Astrocyte (in vitro differentiated cells and primary cell): ENCODE measurements at regions not wholly inside any gene's neighbourhood (a gene's known extent, or its start where the extent isn't known, plus 50 kb on each side); places are given as distances from the start of the nearest gene placed in this dataset.
"Not testable (repeated sequence)": the region's sequence is repeated elsewhere in the genome, so short reads cannot be mapped to it uniquely, and the experiment has no call there.

Source experiments
- DNase-seq: peaks from one replicate; pipeline ENCODE4 v3.0.0-alpha.2; 2010; ENCODE audit warnings: low read depth
- FAIRE-seq: peaks from 2 replicates; lab custom pipeline; 2011; peaks lifted over from hg19 to GRCh38; lab: Jason Lieb, UNC
- H2AFZ ChIP-seq: 2 replicates; pipeline ENCODE4 v1.6.0; 2012; ENCODE audit warnings: low read depth, low read length, inconsistent platforms
- H3K27ac ChIP-seq: 2 replicates; pipeline ENCODE4 v1.5.1; 2011; ENCODE audit warnings: low read depth, low read length, inconsistent platforms
- H3K27me3 ChIP-seq: 2 replicates; pipeline ENCODE4 v1.6.0; 2011; ENCODE audit warnings: low read length, inconsistent platforms; ENCODE audit not compliant: insufficient read depth
- H3K36me3 ChIP-seq: 2 replicates; pipeline ENCODE4 v1.5.1; 2011; ENCODE audit warnings: low read length, inconsistent platforms; ENCODE audit not compliant: insufficient read depth
- H3K4me1 ChIP-seq: 2 replicates; pipeline ENCODE4 v1.5.1; 2011; ENCODE audit warnings: low read length, inconsistent platforms; ENCODE audit not compliant: insufficient read depth
- H3K4me2 ChIP-seq: 2 replicates; pipeline ENCODE4 v1.6.0; 2012; ENCODE audit warnings: low read length, inconsistent platforms
- H3K4me3 ChIP-seq: 2 replicates; pipeline ENCODE4 v1.5.1; 2011; ENCODE audit warnings: low read depth, mild to moderate bottlenecking, low read length, inconsistent platforms; ENCODE audit not compliant: insufficient read depth
- H3K79me2 ChIP-seq: 2 replicates; pipeline ENCODE4 v1.6.0; 2012; ENCODE audit warnings: mild to moderate bottlenecking, low read length, inconsistent platforms; ENCODE audit not compliant: insufficient read depth
- H3K9ac ChIP-seq: 2 replicates; pipeline ENCODE4 v1.6.0; 2012; ENCODE audit warnings: mild to moderate bottlenecking, low read length, inconsistent platforms
- H3K9me3 ChIP-seq: 2 replicates; pipeline ENCODE4 v1.5.1; 2012; ENCODE audit warnings: low read depth, mild to moderate bottlenecking, low read length, inconsistent platforms; ENCODE audit not compliant: insufficient read depth
- H4K20me1 ChIP-seq: 2 replicates; pipeline ENCODE4 v1.6.0; 2012; ENCODE audit warnings: low read length, inconsistent platforms; ENCODE audit not compliant: insufficient read depth
- H3K27ac Mint-ChIP-seq: one replicate; pipeline ENCODE4 v1.8.0; 2021; ENCODE audit warnings: mild to moderate bottlenecking, mixed read lengths; ENCODE audit not compliant: unreplicated experiment
- H3K27me3 Mint-ChIP-seq: one replicate; pipeline ENCODE4 v1.8.0; 2021; ENCODE audit warnings: low read depth, mixed read lengths; ENCODE audit not compliant: unreplicated experiment
- H3K36me3 Mint-ChIP-seq: one replicate; pipeline ENCODE4 v1.8.0; 2021; ENCODE audit warnings: low read depth, mixed read lengths; ENCODE audit not compliant: unreplicated experiment
- H3K4me1 Mint-ChIP-seq: one replicate; pipeline ENCODE4 v1.8.0; 2021; ENCODE audit warnings: low read depth, mixed read lengths; ENCODE audit not compliant: unreplicated experiment
- H3K4me3 Mint-ChIP-seq: one replicate; pipeline ENCODE4 v1.8.0; 2021; ENCODE audit warnings: mild to moderate bottlenecking, moderate library complexity, mixed read lengths; ENCODE audit not compliant: unreplicated experiment
- H3K9me3 Mint-ChIP-seq: one replicate; pipeline ENCODE4 v1.8.0; 2021; ENCODE audit warnings: mild to moderate bottlenecking, mixed read lengths; ENCODE audit not compliant: unreplicated experiment
- EZH2 ChIP-seq: IDR thresholded peaks from 2 replicates; pipeline ENCODE4 v1.6.1; 2012; ENCODE audit warnings: mild to moderate bottlenecking, low read length, inconsistent platforms; ENCODE audit not compliant: insufficient read depth
- TF ChIP-seq, protein P1 (sequence below): IDR thresholded peaks from 2 replicates; pipeline ENCODE4 v1.5.1; 2011; ENCODE audit warnings: low read depth, mild to moderate bottlenecking, inconsistent platforms, low read length, moderate library complexity; ENCODE audit not compliant: insufficient read depth

DNA sequence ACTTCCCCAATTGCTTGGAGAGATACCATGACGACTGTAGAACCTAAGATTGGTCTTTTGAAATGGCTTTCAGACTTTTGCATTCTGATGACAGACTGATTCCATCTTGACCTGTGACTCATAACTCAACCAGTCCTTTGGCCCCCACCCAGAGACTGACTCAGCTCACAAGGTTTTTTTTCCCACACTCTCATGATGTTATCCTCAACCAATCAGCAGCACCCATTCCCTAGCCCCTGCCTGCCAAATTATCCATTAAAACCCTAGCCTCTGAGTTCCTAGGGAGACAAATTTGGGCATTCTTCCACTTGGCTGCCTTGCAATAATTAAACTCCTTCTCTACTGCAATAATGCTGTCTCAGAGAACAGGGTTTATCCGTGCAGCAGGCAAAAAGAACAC, 1263.3 kb upstream of the CDH9 start:
- Histone ChIP-seq H2AFZ (no peak overlapping the region), H3K9ac (no peak overlapping the region), H3K36me3 (no peaks in the 10 kb centered on the region), H3K27ac (peak overlapping the region; percentile 41), H3K4me1 (no peaks in the 10 kb centered on the region), H3K9me3 (no peaks in the 10 kb centered on the region), H3K79me2 (no peaks in the 10 kb centered on the region), H4K20me1 (no peaks in the 10 kb centered on the region), H3K4me2 (no peak overlapping the region), H3K27me3 (no peaks in the 10 kb centered on the region), H3K4me3 (no peak overlapping the region)
- DNase-seq: peak; percentile 66
- no peaks in the 10 kb centered on the region for H3K27me3 Mint-ChIP-seq
- FAIRE-seq: peak; percentile 65
- H3K4me1 Mint-ChIP-seq: peaks cover 20% of the 10 kb centered on the region
- no peaks in the 10 kb centered on the region for H3K36me3 Mint-ChIP-seq
- H3K4me3 Mint-ChIP-seq: no peak overlapping the region
- no peak for TF ChIP-seq EZH2
- TF ChIP-seq, protein P1, sequence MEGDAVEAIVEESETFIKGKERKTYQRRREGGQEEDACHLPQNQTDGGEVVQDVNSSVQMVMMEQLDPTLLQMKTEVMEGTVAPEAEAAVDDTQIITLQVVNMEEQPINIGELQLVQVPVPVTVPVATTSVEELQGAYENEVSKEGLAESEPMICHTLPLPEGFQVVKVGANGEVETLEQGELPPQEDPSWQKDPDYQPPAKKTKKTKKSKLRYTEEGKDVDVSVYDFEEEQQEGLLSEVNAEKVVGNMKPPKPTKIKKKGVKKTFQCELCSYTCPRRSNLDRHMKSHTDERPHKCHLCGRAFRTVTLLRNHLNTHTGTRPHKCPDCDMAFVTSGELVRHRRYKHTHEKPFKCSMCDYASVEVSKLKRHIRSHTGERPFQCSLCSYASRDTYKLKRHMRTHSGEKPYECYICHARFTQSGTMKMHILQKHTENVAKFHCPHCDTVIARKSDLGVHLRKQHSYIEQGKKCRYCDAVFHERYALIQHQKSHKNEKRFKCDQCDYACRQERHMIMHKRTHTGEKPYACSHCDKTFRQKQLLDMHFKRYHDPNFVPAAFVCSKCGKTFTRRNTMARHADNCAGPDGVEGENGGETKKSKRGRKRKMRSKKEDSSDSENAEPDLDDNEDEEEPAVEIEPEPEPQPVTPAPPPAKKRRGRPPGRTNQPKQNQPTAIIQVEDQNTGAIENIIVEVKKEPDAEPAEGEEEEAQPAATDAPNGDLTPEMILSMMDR: no peak
- H3K27ac Mint-ChIP-seq: peak overlapping the region; percentile 96
- H3K9me3 Mint-ChIP-seq: no peaks in the 10 kb centered on the region

DNA sequence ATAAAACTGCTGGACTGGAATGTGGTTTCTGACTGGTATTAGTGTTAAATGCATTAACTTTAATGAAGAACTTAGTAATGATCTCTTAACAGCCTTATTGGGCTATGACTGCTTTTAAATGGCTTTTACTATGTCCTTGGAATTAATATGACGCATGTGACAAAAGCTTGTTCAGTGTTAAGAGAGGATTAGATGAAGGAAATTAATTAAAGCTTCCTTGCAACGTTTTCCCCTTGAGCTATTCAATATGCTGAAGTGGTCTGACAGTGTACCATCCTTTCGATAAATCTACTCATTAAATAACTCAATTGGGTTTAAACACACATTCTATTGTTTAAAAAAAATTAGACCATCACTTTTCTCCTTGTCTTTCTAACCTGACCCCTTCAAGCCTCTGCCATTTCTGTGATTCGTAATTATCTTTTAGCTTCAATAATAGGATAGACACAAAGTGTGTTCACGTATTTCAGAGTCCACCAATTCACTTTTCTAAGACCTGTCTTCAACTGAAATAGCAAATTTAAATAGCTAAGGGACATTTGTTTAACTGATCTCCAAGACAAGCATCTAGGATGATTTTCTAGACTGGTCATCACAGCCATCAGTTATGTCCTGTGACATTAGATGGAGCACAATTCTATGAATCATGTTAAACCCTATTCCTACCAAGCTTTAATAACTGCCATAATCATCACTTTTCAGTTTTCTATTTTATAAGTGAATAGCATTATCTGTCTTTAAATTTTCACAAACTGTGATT, 1258.0 kb upstream of the CDH9 start:
- Histone ChIP-seq H3K36me3 (no peaks in the 10 kb centered on the region), H4K20me1 (no peaks in the 10 kb centered on the region), H3K4me3 (no peak overlapping the region), H2AFZ (no peak overlapping the region), H3K9me3 (no peaks in the 10 kb centered on the region), H3K79me2 (no peaks in the 10 kb centered on the region), H3K4me2 (no peak overlapping the region), H3K4me1 (no peaks in the 10 kb centered on the region), H3K27ac (no peak overlapping the region), H3K9ac (no peak overlapping the region), H3K27me3 (no peaks in the 10 kb centered on the region)
- FAIRE-seq (no peak), DNase-seq (no peak)
- no peak overlapping the region for H3K27ac Mint-ChIP-seq
- no peaks in the 10 kb centered on the region for H3K27me3 Mint-ChIP-seq
- H3K9me3 Mint-ChIP-seq: no peaks in the 10 kb centered on the region
- H3K4me1 Mint-ChIP-seq: peaks cover 7% of the 10 kb centered on the region
- no peak overlapping the region for H3K4me3 Mint-ChIP-seq
- no peak for TF ChIP-seq EZH2
- TF ChIP-seq, protein P1: no peak
- H3K36me3 Mint-ChIP-seq: no peaks in the 10 kb centered on the region

DNA sequence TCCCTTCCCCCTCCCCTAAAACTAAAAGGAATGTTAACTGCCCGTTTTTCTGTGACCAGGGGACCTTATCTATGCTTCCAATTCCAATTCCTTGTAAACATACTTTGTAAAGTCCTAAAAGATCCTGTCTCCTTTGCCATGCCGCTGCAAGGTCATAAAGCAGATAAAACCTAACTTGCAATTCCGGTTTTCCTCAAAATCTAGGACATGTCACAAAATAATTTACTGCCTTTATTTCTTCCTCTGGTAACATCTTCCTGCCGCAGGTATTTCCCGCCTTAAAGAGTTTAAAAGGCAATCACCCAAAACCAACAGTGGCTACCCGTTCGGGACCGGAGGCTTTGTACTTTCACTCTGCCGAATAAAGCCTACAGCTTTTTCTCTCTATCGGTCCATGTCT, 1248.6 kb upstream of the CDH9 start:
- not testable (repeated sequence) for H3K4me3 Mint-ChIP-seq, H3K36me3 ChIP-seq, H3K27me3 ChIP-seq, H3K36me3 Mint-ChIP-seq, H3K4me3 ChIP-seq, H3K27ac ChIP-seq, H3K4me1 ChIP-seq, H3K79me2 ChIP-seq, H2AFZ ChIP-seq, H3K9me3 ChIP-seq, DNase-seq, H3K4me2 ChIP-seq, H3K27me3 Mint-ChIP-seq, H4K20me1 ChIP-seq, H3K27ac Mint-ChIP-seq, H3K9ac ChIP-seq, FAIRE-seq, H3K9me3 Mint-ChIP-seq
- peaks cover 12% of the 10 kb centered on the region for H3K4me1 Mint-ChIP-seq
